Coronary artery (tissue), 2 donors: ENCODE measurements at regions not wholly inside any gene's neighbourhood (a gene's known extent, or its start where the extent isn't known, plus 50 kb on each side); places are given as distances from the start of the nearest gene placed in this dataset.

Experiments
- DNase-seq: peaks from one replicate; pipeline ENCODE4 v3.0.0-alpha.2; 2017; ENCODE audit warnings: low spot score
- H3K27ac ChIP-seq, 2 donors: fragments of 200-600 bp; sonication (generic); one replicate each; pipeline ENCODE4 v1.5.1; 2016 to 2019
- H3K4me3 ChIP-seq: fragments of 200-600 bp; sonication (generic); 2 replicates; pipeline ENCODE4 v1.5.1; 2016; ENCODE audit warnings: mild to moderate bottlenecking, moderate library complexity
- CTCF ChIP-seq: fragments of 200-600 bp; sonication (generic); IDR thresholded peaks from one replicate; pipeline ENCODE4 v1.5.1; 2019; ENCODE audit warnings: antibody characterized with exemption

- no peak for TF ChIP-seq CTCF
- DNase-seq: no peak
- H3K4me3 ChIP-seq: no peak overlapping the region
- no peak overlapping the region for H3K27ac ChIP-seq
These were observed 180.9 kb upstream of the GRID2 start for GRCh38 chr4:92122911-92123310.

DNA sequence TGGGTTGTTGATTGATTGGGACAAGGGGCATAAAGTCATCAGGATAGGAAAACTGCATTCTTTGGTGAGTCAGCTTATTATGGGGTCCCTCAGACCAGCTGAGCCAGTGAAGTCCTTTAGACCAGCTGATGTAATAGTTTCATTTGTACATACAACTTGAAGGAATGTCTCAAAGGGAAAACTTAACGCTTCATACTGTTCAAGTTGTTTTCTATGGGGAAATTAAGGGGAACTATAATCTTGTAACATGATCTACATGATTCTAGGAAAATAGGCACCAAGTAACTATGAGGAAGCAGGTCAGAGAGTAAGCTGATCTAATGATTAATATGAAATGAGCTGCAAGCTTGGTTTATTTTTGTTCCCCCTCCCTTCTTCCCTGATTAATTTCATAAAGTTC, 175.1 kb upstream of the GRID2 start:
- TF ChIP-seq CTCF: no peak
- H3K4me3 ChIP-seq: no peak overlapping the region
- H3K27ac ChIP-seq: no peak overlapping the region
- DNase-seq: no peak

- TF ChIP-seq CTCF: no peak
- Histone ChIP-seq H3K27ac (no peak overlapping the region), H3K4me3 (no peak overlapping the region)
- DNase-seq: no peak
These were observed 174.3 kb upstream of the GRID2 start for GRCh38 chr4:92129408-92129994.

- Histone ChIP-seq H3K27ac (no peak overlapping the region), H3K4me3 (no peak overlapping the region)
- no peak for TF ChIP-seq CTCF
- DNase-seq: no peak
These were observed 167.3 kb upstream of the GRID2 start for GRCh38 chr4:92136434-92136833.

- TF ChIP-seq CTCF: no peak
- no peak overlapping the region for H3K4me3 ChIP-seq
- no peak overlapping the region for H3K27ac ChIP-seq
- DNase-seq: no peak
These were observed 140.4 kb upstream of the GRID2 start for GRCh38 chr4:92163348-92163747.

DNA sequence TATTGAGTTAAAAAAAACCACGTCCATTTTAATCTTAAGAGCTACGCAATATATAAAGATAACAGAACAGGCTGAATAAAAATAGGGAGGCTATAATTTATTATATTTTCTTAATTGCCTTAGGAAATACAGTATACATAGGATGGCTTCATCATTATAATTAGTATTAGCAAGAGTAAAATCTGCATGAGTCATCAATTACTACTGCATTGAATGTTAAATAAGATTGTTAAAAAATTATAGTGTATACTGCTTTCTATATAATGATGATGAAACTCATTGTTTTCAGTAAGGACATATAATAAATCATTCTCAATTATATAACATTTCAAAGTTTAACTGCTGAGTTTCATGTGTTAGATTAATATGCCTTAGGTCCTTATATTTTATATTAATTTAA, 133.4 kb upstream of the GRID2 start:
- no peak for DNase-seq
- Histone ChIP-seq H3K4me3 (no peak overlapping the region), H3K27ac (no peak overlapping the region)
- no peak for TF ChIP-seq CTCF

- H3K4me3 ChIP-seq: no peak overlapping the region
- no peak overlapping the region for H3K27ac ChIP-seq
- DNase-seq: no peak
- no peak for TF ChIP-seq CTCF
These were observed 131.6 kb upstream of the GRID2 start for GRCh38 chr4:92172203-92172602.
